Activated CD4-positive, alpha-beta T cell treated with anti-CD3 and anti-CD28 coated beads, Interleukin-2, Interleukin-6, amounts not matched to agents 100 ng/mL and 50 ng/mL, durations not matched to agents 16 hours and 8 hours (primary cell): ENCODE measurements at regions not wholly inside any gene's neighbourhood (a gene's known extent, or its start where the extent isn't known, plus 50 kb on each side); places are given as distances from the start of the nearest gene placed in this dataset.
"Not testable (repeated sequence)": the region's sequence is repeated elsewhere in the genome, so short reads cannot be mapped to it uniquely, and the experiment has no call there.

Experiments used
- DNase-seq: peaks from one replicate; pipeline ENCODE4 v3.0.0-alpha.2; 2020

DNA sequence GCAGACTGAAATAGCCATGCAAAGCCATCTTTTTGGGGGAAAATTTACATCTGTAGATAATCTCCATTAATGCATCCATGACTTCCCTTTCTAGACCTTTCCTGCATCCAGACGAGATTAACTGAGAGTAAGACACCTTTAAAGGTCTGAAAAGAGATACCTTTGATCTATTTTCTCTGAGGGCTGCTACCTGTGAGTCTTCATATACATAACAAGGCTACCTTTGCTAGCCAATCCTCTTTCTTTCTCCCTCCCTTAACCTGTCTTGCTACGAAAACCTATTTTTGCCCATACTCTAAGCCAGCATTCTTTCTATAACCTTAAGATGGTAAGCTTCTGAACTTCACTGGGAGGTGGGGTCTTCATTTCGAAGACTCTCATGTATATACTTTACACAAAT is 908.5 kb upstream of the FBXO33 start:
- no peak for DNase-seq

DNA sequence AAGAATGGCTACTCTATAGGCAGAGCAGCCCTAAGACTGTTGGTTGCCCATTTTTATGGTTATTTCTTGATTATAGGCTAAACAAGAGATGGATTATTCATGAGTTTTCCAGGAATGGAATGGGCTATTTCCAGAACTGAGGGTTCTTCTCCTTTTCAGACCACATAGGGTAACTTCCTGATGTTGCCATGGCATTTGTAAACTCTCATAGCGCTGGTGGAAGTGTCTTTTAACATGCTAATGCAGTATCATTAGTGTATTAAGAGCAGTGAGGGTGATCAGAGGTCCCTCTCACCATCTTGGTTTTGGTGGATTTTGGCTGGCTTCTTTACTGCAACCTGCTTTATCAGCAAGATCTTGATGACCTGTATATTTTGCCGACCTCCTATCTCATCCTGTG is 904.6 kb upstream of the FBXO33 start:
- no peak for DNase-seq

- DNase-seq, result not testable (repeated sequence)
These were observed 894.3 kb upstream of the FBXO33 start for GRCh38 chr14:40326519-40326918.

GRCh38 chr14:40318211-40318719 is 886.0 kb upstream of the FBXO33 start:
- no peak for DNase-seq

- no peak for DNase-seq
These were observed 885.5 kb upstream of the FBXO33 start for GRCh38 chr14:40317690-40318089.

DNA sequence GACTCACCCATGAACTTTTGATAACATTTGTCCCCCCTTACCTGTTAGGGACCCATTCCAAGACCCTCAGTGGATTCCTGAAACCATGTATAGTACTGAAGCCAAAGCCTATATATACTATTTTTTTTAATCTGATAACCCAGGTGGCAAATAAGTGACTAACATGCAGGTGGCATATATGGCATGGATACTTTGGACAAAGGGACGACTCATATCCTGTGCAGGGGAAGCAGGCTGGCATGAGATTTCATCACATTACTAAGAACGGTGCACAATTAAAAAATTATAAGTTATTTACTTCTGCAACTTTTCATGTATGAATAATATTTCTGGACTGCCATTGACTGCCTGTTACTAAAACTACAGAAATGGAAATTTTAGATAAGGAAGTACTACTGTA is 880.1 kb upstream of the FBXO33 start:
- DNase-seq, result no peak

GRCh38 chr14:40309124-40309523 is 876.9 kb upstream of the FBXO33 start:
- DNase-seq, result no peak

GRCh38 chr14:40308240-40308639 is 876.0 kb upstream of the FBXO33 start:
- no peak for DNase-seq

GRCh38 chr14:40296821-40297220 is 864.6 kb upstream of the FBXO33 start:
- DNase-seq, result no peak

DNA sequence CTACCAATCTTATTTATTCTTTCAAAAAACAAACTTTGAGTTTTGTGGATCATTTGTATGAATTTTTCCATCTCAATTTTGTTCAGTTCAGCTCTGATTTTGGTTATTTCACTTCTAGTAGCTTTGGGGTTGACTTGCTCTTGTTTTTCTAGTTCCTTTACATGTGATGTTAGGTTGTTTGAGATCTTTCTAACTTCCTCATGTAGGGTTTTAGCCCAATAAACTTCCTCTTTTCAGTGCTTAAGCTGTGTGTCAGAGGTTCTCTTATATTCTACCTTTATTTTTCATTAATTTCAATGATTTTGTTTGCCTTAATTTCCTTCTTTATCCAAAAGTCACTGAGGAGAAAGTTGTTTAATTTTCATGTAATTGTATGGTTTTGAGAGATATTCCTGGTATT is 860.4 kb upstream of the FBXO33 start:
- DNase-seq, result no peak

DNA sequence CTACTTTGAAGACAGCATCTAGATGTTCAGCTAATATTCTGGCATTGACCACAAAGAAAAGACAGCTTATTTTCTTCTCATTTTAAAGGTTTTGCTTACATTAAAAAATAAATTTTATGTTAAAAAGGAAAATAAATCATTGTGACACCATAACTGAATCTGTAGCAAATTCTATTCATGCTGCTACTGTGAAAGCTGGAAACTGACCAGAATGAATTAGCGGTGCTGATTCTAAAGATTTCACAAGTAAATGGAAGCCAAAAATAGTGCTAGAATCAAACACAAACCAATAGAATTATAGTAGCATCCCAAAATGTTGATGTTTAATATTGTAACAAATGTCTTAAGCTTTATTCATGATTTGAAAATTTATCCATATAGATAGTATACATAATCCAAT is 850.0 kb upstream of the FBXO33 start:
- DNase-seq, result no peak

- DNase-seq, result no peak
These were observed 848.4 kb upstream of the FBXO33 start for GRCh38 chr14:40280652-40281051.

- DNase-seq, result no peak
These were observed 841.2 kb upstream of the FBXO33 start for GRCh38 chr14:40273417-40273816.

- no peak for DNase-seq
These were observed 839.2 kb upstream of the FBXO33 start for GRCh38 chr14:40271480-40271879.

DNA sequence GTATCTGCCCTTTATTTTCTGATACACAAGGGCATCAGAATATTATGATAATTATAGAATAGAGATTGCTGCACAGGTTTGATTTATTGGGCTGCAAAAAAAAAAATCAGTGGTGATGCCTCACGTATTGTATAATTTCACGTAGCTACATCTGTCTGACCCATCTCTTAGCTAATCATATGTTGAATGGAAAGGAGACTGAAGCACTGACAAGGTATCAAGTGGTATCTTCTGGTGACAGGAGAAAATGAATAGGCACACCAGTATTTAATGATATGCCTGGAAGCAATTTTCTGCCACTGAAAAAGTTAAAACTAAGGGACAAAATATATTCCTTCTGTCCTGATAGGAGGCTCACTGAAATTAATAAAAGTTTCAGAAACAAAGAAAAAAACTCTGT is 837.2 kb upstream of the FBXO33 start:
- DNase-seq, result no peak

DNA sequence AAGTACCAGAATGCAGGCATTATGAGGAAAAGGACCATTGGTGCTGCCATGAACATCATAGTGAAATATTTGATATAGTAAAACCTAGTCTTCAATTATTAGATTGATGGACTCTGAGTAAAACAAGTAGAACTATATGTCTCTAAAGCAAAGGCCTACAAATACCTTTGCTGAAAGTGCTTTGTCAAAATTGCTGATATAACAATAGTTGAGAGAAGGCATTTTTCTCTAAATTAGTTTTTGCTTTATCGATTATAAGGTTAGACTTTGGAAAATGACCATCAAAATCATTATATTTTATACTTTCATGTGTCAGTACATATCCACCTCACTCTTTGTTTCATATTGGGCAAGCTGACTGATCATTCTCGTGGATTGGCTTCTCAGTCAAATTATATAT is 836.0 kb upstream of the FBXO33 start:
- no peak for DNase-seq

DNA sequence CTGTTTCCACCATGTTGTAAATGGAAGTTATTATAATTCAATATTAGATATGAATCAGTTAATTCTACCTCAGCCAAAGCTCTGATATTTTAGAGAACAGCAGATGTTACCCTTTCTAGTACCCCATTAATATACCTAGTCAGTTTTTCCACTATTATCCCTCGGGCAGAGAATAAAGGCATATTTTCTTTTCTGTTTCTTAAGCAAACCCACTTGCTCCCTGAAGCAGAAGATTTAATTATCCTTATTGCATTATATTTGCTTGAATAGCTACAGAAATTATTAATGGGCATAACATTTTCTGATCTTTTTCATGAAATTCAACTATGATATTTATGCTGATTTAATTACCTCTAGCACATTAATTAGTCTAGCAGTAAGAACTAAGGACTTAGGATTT is 832.9 kb upstream of the FBXO33 start:
- no peak for DNase-seq

GRCh38 chr14:40252817-40253447 is 820.7 kb upstream of the FBXO33 start:
- no peak for DNase-seq

- no peak for DNase-seq
These were observed 816.4 kb upstream of the FBXO33 start for GRCh38 chr14:40248671-40249070.

DNA sequence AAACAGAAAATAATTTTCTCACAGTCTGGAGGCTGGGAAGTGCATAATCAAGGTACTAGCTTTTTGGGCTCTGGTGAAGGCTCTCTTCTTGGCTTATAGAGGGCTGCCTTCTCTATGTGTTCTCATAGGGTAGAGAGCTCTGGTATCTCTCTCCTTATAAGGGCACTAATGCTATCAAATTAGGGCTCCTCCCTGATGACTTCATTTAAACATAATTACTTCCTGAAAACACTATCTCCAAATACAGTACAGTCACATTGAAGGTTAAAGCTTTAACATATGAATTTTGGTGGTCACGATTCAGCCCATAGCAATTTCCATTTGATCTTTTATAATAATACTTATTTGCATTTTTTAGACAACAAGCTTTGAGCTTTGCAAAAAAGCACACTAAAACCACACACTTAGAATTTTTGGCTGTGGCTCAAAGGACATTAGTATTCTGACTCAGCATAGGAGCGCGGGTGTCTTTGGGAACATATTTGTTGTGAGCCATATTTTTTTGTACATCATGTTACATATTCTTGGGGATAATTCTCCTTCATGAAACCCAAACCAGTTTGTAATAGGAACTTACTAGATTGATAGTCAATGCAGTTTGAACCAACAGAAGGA is 808.1 kb upstream of the FBXO33 start:
- DNase-seq, result no peak

DNA sequence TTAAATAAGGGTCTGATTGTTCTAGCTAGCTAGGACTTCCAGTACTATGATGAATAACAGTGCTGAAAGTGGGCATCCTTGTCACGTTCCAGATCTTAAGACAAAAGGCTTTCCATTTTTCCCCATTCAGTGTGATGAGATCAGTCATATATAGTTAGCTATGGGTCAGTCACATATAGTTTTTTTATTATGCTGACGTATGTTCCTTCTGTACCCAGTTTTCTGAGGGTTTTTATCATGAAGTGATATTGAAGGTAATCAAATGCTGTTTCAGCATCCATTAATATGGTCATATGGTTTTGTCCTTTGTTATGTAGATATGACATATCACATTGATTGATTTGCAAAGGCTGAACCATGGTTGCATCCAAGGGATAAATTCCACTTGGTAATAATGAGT is 800.1 kb upstream of the FBXO33 start:
- DNase-seq, result no peak

- DNase-seq, result no peak
These were observed 797.4 kb upstream of the FBXO33 start for GRCh38 chr14:40229676-40230075.

GRCh38 chr14:40222996-40223395 is 790.8 kb upstream of the FBXO33 start:
- no peak for DNase-seq

DNA sequence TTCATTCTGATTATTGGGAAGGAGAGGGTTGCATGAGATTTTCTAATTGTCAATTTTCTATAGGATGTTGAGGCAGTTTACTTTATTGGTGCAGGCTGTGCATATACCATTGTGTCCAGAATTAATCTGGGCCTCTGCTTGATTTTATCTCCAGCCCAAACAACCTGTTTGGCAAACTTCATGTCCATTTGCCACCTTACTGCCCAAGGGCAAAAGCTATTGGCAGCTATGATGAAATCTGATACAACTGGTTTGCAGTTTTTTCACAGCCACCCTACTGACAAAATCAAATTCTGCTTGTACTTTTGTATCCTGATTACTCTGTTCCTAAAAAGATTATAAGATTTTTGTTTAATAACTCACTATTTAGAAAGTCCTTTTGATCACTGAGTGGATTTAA is 789.2 kb upstream of the FBXO33 start:
- no peak for DNase-seq

DNA sequence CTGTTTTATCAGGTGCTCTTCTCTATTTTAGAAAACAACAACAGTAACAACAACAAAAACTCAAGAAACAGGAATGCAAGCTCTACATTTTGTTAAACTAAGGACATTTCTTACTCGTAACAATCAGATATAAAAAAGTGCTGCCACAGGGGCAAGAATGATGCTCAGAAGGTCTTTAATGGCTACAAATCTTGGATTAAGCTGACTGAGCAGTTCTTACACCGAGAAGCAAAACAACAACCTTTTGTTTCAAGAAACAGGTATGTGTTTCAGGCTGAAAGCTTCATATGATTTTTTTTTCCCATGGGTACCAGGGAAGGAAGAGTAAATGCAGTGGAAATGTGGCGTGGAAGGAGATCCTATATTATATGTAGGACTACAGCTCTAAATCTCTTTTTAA is 786.8 kb upstream of the FBXO33 start:
- no peak for DNase-seq
